Motor neuron (in vitro differentiated cells): ENCODE measurements at regions not wholly inside any gene's neighbourhood (a gene's known extent, or its start where the extent isn't known, plus 50 kb on each side); places are given as distances from the start of the nearest gene placed in this dataset.

Source experiments
- ATAC-seq, 8 experiments: fragments of 200-7000 bp; cut with Tn5 transposase; replicated peaks in 6 of 8; 2 replicates each; pipeline ENCODE4 v1.8.0; 2021; ENCODE audit warnings: mild to moderate bottlenecking in 8 of 8, moderate library complexity in 8 of 8
- H3K27ac ChIP-seq, 2 donors: fragments of 250-450 bp; sonication (Bioruptor Pico); 2 replicates each; pipeline ENCODE4 v1.9.0; 2021; ENCODE audit warnings: antibody characterized with exemption in 2 of 2, mild to moderate bottlenecking in 2 of 2, moderate library complexity in 1 of 2
- H3K4me1 ChIP-seq, 2 donors: fragments of 250-450 bp; sonication (Bioruptor Pico); replicated peaks in 1 of 2; 2 replicates each; pipeline ENCODE4 v1.6.1; 2021; ENCODE audit warnings: antibody characterized with exemption in 2 of 2, mild to moderate bottlenecking in 2 of 2, moderate library complexity in 1 of 2
- H3K4me3 ChIP-seq, 5 donors: fragments of 250-450 bp; sonication (Bioruptor Pico); 2 replicates each; pipeline ENCODE4 v1.9.0; 2021; ENCODE audit warnings: antibody characterized with exemption in 5 of 5, mild to moderate bottlenecking in 5 of 5, moderate library complexity in 4 of 5
- WGBS, 10 experiments: fragments of 450-650 bp; shearing (Covaris generic); methylation state at CpG; one replicate each; pipeline ENCODE4 v1.0.0; 2022; 5-methylcytosine and 5-hydroxymethylcytosine counted together
- in situ Hi-C, 9 experiments: fragments of 400-800 bp; cut with MboI; loops; one replicate each; pipeline ENCODE4 v1.15.0; 2021; ENCODE audit warnings: low sequenced_read_pairs in 9 of 9, low pct_unique_long_range_greater_than_20kb in 2 of 9; ENCODE audit not compliant: unreplicated experiment in 9 of 9

- H3K4me3 ChIP-seq: no peak overlapping the region
- H3K4me1 ChIP-seq: peaks cover 0 to 12% of the 10 kb centered on the region in 2 donors
- WGBS, 10 experiments: 8 to 76% (median 58%) methylated on average over 1 to 4 of the region's 4 CpGs; no CpG with 5 or more reads in 1 of the 10 experiments
- no peak for ATAC-seq
- no peak overlapping the region for H3K27ac ChIP-seq
- in situ Hi-C loops: no loop called here
Measured at GRCh38 chr3:90016555-90016954, 909.1 kb downstream of the EPHA3 start.

GRCh38 chr3:90018779-90019178 is 911.4 kb downstream of the EPHA3 start:
- WGBS, 10 experiments: 0 to 100% (median 45%) methylated on average over 1 of the region's 1 CpG; no CpG with 5 or more reads in 5 of the 10 experiments
- Histone ChIP-seq H3K27ac (no peak overlapping the region), H3K4me1 (peaks cover 0 to 12% of the 10 kb centered on the region in 2 donors), H3K4me3 (no peak overlapping the region)
- in situ Hi-C loops: no loop called here
- ATAC-seq: peak in 3 of 8 experiments; percentile 52 to 79 (median 68)

DNA sequence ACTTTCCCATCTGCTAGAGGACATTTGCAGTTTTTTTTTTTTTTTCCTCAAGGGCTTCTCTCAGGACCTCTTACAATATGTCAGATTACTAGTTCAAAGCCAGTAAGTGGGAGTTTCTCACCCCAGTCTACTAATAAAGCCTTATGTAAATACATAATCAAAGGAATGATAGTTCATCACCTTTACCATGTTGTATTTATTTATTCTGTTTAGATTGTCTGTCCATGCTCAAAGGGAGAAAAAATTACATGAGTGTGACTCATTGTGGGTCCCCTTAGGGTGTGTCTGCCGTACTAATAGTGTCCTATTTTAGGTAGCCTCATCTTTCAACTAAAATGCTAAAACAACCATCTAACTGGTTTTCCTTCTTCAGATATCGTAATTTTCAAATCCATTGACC is 917.6 kb downstream of the EPHA3 start:
- in situ Hi-C loops: no loop called here
- WGBS, 10 experiments: 0 to 100% (median 69%) methylated on average over 1 to 2 of the region's 2 CpGs
- H3K4me3 ChIP-seq: no peak overlapping the region
- H3K27ac ChIP-seq: no peak overlapping the region
- peak in 2 of 8 experiments; percentile 42 to 67 for ATAC-seq
- H3K4me1 ChIP-seq: no peaks in the 10 kb centered on the region

DNA sequence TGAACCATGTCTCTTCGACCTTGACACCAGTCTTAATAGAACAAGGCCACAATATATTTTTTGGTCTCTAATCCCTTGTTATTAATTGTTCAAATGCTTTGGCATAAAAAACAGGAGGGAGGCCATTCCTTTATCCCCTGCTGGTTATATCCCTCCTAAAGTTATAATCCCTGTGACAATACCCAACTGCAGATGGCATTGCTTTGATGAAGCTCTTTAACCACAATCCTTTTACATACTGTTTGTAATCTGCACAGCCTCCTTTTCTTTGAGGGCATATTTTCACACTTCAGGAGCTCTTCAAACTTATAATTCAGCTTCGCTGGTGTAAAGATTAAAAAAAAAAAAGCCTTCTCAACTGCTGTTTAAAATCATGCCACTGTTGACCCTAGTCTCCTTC is 919.0 kb downstream of the EPHA3 start:
- H3K4me1 ChIP-seq: no peaks in the 10 kb centered on the region
- WGBS, 10 experiments: 0 to 100% (median 29%) methylated on average over 1 to 2 of the region's 2 CpGs; no CpG with 5 or more reads in 1 of the 10 experiments
- in situ Hi-C loops: no loop called here
- no peak overlapping the region for H3K4me3 ChIP-seq
- no peak overlapping the region for H3K27ac ChIP-seq
- no peak for ATAC-seq

DNA sequence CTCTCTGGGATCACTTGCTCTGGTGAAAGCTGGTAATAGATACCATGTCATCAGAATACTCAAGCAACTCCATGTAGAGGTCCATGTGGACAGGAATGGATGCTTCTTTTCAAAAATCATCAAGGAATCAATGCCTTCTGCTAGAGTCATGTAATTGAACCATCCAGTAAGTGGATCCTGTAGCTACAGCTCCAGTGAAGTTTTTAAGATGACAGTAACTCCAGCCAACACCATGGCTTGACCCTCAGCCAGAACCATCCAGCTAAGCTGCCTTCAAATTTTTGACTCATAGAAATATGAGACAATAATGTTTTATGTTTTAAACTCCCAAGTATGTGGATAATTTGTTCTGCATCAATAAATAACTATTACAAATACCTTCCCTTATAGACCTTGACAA is 923.7 kb downstream of the EPHA3 start:
- Histone ChIP-seq H3K27ac (no peak overlapping the region), H3K4me1 (peaks cover 8 to 18% of the 10 kb centered on the region in 2 donors), H3K4me3 (no peak overlapping the region)
- no peak for ATAC-seq
- in situ Hi-C loops: no loop called here

DNA sequence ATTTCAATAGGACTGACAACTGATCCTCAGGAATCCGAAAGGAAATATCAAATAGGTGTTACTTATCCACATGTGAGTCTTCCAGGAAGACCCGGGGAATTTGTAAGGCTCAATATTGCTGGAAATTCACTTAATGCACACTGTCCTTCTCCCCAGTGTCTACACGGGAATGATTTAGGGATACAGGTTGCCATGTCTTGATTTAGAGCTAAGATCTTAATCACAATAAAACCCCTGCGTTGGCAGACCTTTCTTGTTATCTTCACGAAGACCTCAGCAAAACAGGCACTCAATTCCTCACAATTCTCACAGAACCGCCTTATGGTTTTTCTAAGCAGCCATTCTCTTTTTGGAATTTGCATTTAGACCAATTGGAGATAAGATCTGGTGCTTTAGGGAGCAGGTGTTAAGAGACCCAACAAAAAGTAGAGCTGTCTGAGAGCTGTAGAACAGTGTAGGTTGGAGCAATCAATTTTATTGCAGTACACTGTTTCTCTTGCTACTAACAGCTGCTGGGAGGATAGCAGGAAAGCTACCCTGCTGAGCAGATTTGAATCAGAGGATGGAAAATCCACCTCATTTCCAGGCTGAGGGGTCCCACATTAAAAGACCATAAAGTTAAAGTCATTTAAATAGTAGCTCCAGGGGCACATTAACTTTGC is 925.7 kb downstream of the EPHA3 start:
- peaks cover 8 to 18% of the 10 kb centered on the region in 2 donors for H3K4me1 ChIP-seq
- in situ Hi-C loops: no loop called here
- ATAC-seq: peak in 5 of 8 experiments; percentile 75 to 86 (median 80)
- WGBS, 10 experiments: 0 to 69% (median 39%) methylated on average over 1 to 5 of the region's 6 CpGs; no CpG with 5 or more reads in 1 of the 10 experiments
- H3K27ac ChIP-seq: peak overlapping the region in 1 of 2 donors; percentile 21
- no peak overlapping the region for H3K4me3 ChIP-seq

DNA sequence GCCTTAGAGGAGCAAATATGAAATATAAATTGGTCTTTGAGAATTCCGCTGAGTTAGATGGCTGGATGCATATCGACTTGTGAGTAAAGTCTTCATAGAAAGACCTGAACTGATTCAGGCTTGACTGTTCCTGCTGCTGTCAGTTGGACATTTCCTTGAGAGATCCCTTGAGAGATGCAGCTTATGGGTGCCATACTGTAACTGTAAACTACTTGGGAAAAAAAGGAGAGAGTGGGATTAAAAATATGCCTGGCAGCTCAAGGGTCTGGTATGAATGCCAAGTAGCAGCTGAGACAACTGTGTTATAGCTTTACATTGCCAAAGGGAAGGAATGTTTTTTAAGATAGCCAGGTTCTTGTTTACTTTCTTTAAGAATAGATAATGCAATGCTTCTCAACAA is 926.6 kb downstream of the EPHA3 start:
- peaks cover 8 to 18% of the 10 kb centered on the region in 2 donors for H3K4me1 ChIP-seq
- in situ Hi-C loops: no loop called here
- H3K4me3 ChIP-seq: no peak overlapping the region
- WGBS, 10 experiments: 0 to 96% (median 68%) methylated on average over 1 to 2 of the region's 2 CpGs; no CpG with 5 or more reads in 2 of the 10 experiments
- ATAC-seq: no peak
- H3K27ac ChIP-seq: no peak overlapping the region

DNA sequence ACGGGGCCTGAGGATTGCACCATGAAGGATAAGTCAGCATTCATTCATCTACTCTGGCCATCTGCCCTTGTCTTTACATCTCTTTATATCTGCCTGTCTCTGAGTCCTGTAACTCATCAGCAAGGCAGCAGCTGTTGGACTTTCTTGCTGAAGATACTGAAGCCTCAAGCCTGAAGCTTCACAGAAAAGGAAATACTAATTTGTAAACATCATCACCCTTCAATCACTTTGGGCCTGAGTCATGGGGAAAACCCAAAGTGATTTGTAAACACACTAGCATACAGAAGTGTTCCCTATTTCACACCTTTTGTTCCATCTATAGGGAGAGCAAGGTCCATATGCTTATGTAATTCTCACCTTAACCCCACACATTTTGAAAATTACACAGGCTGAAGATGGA is 928.2 kb downstream of the EPHA3 start:
- peak in 2 of 8 experiments; percentile 33 to 81 for ATAC-seq
- Histone ChIP-seq H3K27ac (no peak overlapping the region), H3K4me3 (no peak overlapping the region), H3K4me1 (peaks cover 8 to 18% of the 10 kb centered on the region in 2 donors)
- in situ Hi-C loops: no loop called here
- 0 to 75% (median 10%) methylated on average over 1 of the region's 1 CpG; no CpG with 5 or more reads in 6 of the 10 experiments for WGBS, 10 experiments

GRCh38 chr3:90036939-90037469 is 929.6 kb downstream of the EPHA3 start:
- Histone ChIP-seq H3K4me3 (no peak overlapping the region), H3K27ac (no peak overlapping the region), H3K4me1 (peaks cover 8 to 18% of the 10 kb centered on the region in 2 donors)
- peak in 4 of 8 experiments; percentile 20 to 65 (median 44) for ATAC-seq
- 0 to 33% (median 0%) methylated on average over 1 of the region's 1 CpG; no CpG with 5 or more reads in 4 of the 10 experiments for WGBS, 10 experiments
- in situ Hi-C loops: no loop called here

GRCh38 chr3:90039994-90040393 is 932.6 kb downstream of the EPHA3 start:
- H3K4me3 ChIP-seq: no peak overlapping the region

GRCh38 chr3:90040554-90040953 is 933.1 kb downstream of the EPHA3 start:
- Histone ChIP-seq H3K4me1 (no peaks in the 10 kb centered on the region), H3K27ac (no peak overlapping the region), H3K4me3 (no peak overlapping the region)
- no peak for ATAC-seq
- 0 to 88% (median 60%) methylated on average over 1 to 3 of the region's 3 CpGs; no CpG with 5 or more reads in 1 of the 10 experiments for WGBS, 10 experiments
- in situ Hi-C loops: no loop called here

More at GRCh38 chr3:90039994-90040393, 932.6 kb downstream of the EPHA3 start:
- Histone ChIP-seq H3K4me1 (no peaks in the 10 kb centered on the region), H3K27ac (no peak overlapping the region)
- 6 to 100% (median 85%) methylated on average over 1 to 2 of the region's 2 CpGs for WGBS, 10 experiments
- ATAC-seq: no peak
- in situ Hi-C loops: no loop called here

DNA sequence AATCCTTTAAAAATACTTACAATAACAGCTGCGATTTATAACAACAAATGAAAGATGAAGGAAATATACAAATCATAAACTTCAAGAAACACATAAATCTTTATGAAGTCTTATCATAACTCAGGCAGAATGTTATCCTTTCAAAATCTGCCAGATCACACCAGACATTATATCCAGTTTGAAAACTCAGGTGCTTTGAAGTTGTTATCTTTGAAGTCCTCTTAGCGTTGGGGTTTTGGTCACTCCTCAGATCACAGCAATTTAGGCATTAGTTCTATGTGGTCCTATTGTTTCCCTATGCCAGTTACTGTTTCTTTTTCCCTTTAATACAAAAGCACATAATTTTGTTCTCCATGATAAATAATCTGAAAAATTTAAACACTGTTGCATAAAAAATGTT is 934.6 kb downstream of the EPHA3 start:
- no peaks in the 10 kb centered on the region for H3K4me1 ChIP-seq
- WGBS, 10 experiments: 5 to 100% (median 83%) methylated on average over 1 to 2 of the region's 2 CpGs
- H3K27ac ChIP-seq: no peak overlapping the region
- in situ Hi-C loops: no loop called here
- no peak for ATAC-seq
- H3K4me3 ChIP-seq: no peak overlapping the region

DNA sequence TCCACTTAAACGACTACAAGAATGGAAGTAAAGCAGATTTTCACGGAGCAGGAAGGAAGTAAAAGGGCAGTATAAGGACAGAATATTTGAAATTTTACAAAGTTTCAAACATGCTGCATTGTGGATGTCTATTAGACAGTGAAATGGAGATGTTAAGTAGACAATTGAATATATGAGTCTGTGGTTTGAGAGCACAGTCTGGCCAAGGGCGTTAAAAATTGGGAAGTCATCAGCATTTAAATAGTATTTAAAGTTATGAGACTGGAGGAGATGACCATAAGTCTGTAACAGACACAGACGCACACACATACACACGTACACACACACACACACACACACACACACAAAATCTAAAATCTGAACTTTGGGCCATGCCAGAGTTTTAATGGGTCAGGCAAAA is 935.9 kb downstream of the EPHA3 start:
- Histone ChIP-seq H3K4me3 (no peak overlapping the region), H3K27ac (no peak overlapping the region), H3K4me1 (no peaks in the 10 kb centered on the region)
- in situ Hi-C loops: no loop called here
- WGBS, 10 experiments: 0 to 98% (median 88%) methylated on average over 2 to 5 of the region's 5 CpGs
- ATAC-seq: peak in 2 of 8 experiments; percentile 57 to 87
